HG02852 (cell line): ENCODE measurements at regions not wholly inside any gene's neighbourhood (a gene's known extent, or its start where the extent isn't known, plus 50 kb on each side); places are given as distances from the start of the nearest gene placed in this dataset.
"Not testable (repeated sequence)": the region's sequence is repeated elsewhere in the genome, so short reads cannot be mapped to it uniquely, and the experiment has no call there.

Experiments
- ATAC-seq: cut with Tn5 transposase; IDR thresholded peaks from one replicate; pipeline ENCODE4 v1.9.1; 2021; ENCODE audit warnings: mild to moderate bottlenecking, moderate library complexity; ENCODE audit not compliant: unreplicated experiment

GRCh38 chr7:10412422-10413019 lies 561.2 kb upstream of the PHF14 start:
- ATAC-seq: peak; percentile 86

- no peak for ATAC-seq
These were observed 554.7 kb upstream of the PHF14 start for GRCh38 chr7:10418985-10419384.

- ATAC-seq: no peak
These were observed 544.6 kb upstream of the PHF14 start for GRCh38 chr7:10429031-10429430.

GRCh38 chr7:10429511-10429910 lies 544.2 kb upstream of the PHF14 start:
- ATAC-seq: no peak

- no peak for ATAC-seq
These were observed 537.4 kb upstream of the PHF14 start for GRCh38 chr7:10436302-10436701.

- no peak for ATAC-seq
These were observed 534.6 kb upstream of the PHF14 start for GRCh38 chr7:10439027-10439426.

GRCh38 chr7:10455936-10456335 lies 517.7 kb upstream of the PHF14 start:
- ATAC-seq: no peak

- no peak for ATAC-seq
These were observed 513.2 kb upstream of the PHF14 start for GRCh38 chr7:10460474-10460873.

GRCh38 chr7:10463701-10464100 lies 510.0 kb upstream of the PHF14 start:
- ATAC-seq: no peak

- ATAC-seq: not testable (repeated sequence)
These were observed 508.1 kb upstream of the PHF14 start for GRCh38 chr7:10465536-10465935.

GRCh38 chr7:10468908-10469307 lies 504.8 kb upstream of the PHF14 start:
- ATAC-seq: no peak

GRCh38 chr7:10469476-10469875 lies 504.2 kb upstream of the PHF14 start:
- no peak for ATAC-seq

GRCh38 chr7:10471280-10472058 lies 502.2 kb upstream of the PHF14 start:
- ATAC-seq: no peak

GRCh38 chr7:10472115-10472514 lies 501.6 kb upstream of the PHF14 start:
- no peak for ATAC-seq

- ATAC-seq: no peak
These were observed 500.1 kb upstream of the PHF14 start for GRCh38 chr7:10473569-10473968.

GRCh38 chr7:10474048-10474447 lies 499.6 kb upstream of the PHF14 start:
- no peak for ATAC-seq

GRCh38 chr7:10475940-10476641 lies 497.6 kb upstream of the PHF14 start:
- no peak for ATAC-seq

- no peak for ATAC-seq
These were observed 497.0 kb upstream of the PHF14 start for GRCh38 chr7:10476642-10477041.

- no peak for ATAC-seq
These were observed 490.0 kb upstream of the PHF14 start for GRCh38 chr7:10483671-10484070.

GRCh38 chr7:10484767-10485166 lies 488.9 kb upstream of the PHF14 start:
- no peak for ATAC-seq

GRCh38 chr7:10501206-10501884 lies 472.3 kb upstream of the PHF14 start:
- not testable (repeated sequence) for ATAC-seq
